ENCODE measurements at regions not wholly inside any gene's neighbourhood (a gene's known extent, or its start where the extent isn't known, plus 50 kb on each side); places are given as distances from the start of the nearest gene placed in this dataset.

DNA sequence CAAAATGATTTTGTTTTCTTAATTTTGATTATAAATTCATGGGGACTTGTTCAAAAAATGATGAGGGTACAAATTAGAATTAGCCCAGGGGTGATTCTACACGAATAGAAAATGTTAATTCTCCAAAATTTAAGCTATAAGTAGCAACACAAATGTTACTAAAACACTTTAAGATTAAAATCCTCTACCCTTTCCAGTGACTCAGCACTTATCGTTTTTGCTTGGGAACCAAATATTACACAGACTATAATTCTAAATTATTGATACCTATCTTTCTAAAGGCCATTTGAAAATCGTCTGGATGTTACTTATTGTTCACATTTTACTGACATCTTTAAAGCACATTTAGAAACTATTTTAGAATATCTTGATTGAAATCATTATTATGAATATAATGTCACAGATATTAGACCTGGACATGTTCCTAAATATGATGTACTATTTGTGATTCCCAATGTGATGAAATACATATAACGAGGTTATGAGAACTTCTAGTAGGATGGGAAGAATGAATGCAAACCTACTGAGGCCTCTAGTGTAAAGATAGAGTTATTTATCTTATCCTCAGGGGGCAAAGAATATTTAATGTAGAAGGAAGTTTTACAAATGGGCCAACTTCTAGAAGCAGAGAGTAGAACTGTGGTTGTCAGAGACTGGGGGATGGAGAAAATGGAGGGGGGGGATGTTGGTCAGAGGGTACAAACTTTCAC is 132.0 kb upstream of the TP63 start:
- TF ChIP-seq, protein P1, sequence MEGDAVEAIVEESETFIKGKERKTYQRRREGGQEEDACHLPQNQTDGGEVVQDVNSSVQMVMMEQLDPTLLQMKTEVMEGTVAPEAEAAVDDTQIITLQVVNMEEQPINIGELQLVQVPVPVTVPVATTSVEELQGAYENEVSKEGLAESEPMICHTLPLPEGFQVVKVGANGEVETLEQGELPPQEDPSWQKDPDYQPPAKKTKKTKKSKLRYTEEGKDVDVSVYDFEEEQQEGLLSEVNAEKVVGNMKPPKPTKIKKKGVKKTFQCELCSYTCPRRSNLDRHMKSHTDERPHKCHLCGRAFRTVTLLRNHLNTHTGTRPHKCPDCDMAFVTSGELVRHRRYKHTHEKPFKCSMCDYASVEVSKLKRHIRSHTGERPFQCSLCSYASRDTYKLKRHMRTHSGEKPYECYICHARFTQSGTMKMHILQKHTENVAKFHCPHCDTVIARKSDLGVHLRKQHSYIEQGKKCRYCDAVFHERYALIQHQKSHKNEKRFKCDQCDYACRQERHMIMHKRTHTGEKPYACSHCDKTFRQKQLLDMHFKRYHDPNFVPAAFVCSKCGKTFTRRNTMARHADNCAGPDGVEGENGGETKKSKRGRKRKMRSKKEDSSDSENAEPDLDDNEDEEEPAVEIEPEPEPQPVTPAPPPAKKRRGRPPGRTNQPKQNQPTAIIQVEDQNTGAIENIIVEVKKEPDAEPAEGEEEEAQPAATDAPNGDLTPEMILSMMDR (IDR thresholded peaks at IDR 0.05): no peak
- TF ChIP-seq CBFB (CRISPR knock-in tag; IDR thresholded peaks at IDR 0.05; ENCODE audit: low read depth): no peak
- no peak for TF ChIP-seq KAT7 (CRISPR knock-in tag; IDR thresholded peaks at IDR 0.05; ENCODE audit: borderline replicate concordance)
- TF ChIP-seq FOXJ3 (CRISPR knock-in tag; IDR thresholded peaks at IDR 0.05; ENCODE audit: borderline replicate concordance): no peak

Measured in WTC11 (cell line).